NCI-H2171 (cell line): ENCODE measurements at regions not wholly inside any gene's neighbourhood (a gene's known extent, or its start where the extent isn't known, plus 50 kb on each side); places are given as distances from the start of the nearest gene placed in this dataset.

Experiments
- DNase-seq: peaks from one replicate; lab custom pipeline; 2025; lab: John Stamatoyannopoulos, UW

- DNase-seq = no peak
Measured at GRCh38 chr19:32241932-32242710, 103.3 kb upstream of the ZNF507 start.

- no peak for DNase-seq
Measured at GRCh38 chr19:32246006-32246405, 99.4 kb upstream of the ZNF507 start.

GRCh38 chr19:32251634-32252332 is 93.6 kb upstream of the ZNF507 start:
- DNase-seq = no peak

- DNase-seq = no peak
Measured at GRCh38 chr19:32252333-32252669, 93.1 kb upstream of the ZNF507 start.

- DNase-seq = no peak
Measured at GRCh38 chr19:32253683-32254508, 91.5 kb upstream of the ZNF507 start.

- no peak for DNase-seq
Measured at GRCh38 chr19:32254509-32254890, 90.9 kb upstream of the ZNF507 start.

GRCh38 chr19:32255536-32256295 is 89.7 kb upstream of the ZNF507 start:
- no peak for DNase-seq

- DNase-seq = no peak
Measured at GRCh38 chr19:32256341-32256975, 89.0 kb upstream of the ZNF507 start.

- DNase-seq = no peak
Measured at GRCh38 chr19:32257326-32258073, 87.9 kb upstream of the ZNF507 start.

GRCh38 chr19:32258167-32258566 is 87.2 kb upstream of the ZNF507 start:
- DNase-seq = no peak

- no peak for DNase-seq
Measured at GRCh38 chr19:32264568-32264967, 80.8 kb upstream of the ZNF507 start.

GRCh38 chr19:32265995-32266394 is 79.4 kb upstream of the ZNF507 start:
- no peak for DNase-seq

- no peak for DNase-seq
Measured at GRCh38 chr19:32266460-32266859, 79.0 kb upstream of the ZNF507 start.

GRCh38 chr19:32268381-32268780 is 77.0 kb upstream of the ZNF507 start:
- no peak for DNase-seq

- DNase-seq = no peak
Measured at GRCh38 chr19:32269831-32270230, 75.6 kb upstream of the ZNF507 start.

GRCh38 chr19:32273483-32273882 is 71.9 kb upstream of the ZNF507 start:
- DNase-seq = no peak

GRCh38 chr19:32287086-32287485 is 58.3 kb upstream of the ZNF507 start:
- DNase-seq = no peak

GRCh38 chr19:32287811-32288227 is 57.6 kb upstream of the ZNF507 start:
- DNase-seq = no peak

GRCh38 chr19:32289566-32290210 is 55.7 kb upstream of the ZNF507 start:
- no peak for DNase-seq

GRCh38 chr19:32291876-32292275 is 53.5 kb upstream of the ZNF507 start:
- no peak for DNase-seq
